Endodermal cell (in vitro differentiated cells): ENCODE measurements at regions not wholly inside any gene's neighbourhood (a gene's known extent, or its start where the extent isn't known, plus 50 kb on each side); places are given as distances from the start of the nearest gene placed in this dataset.

Source experiments
- DNase-seq: peaks from one replicate; pipeline ENCODE4 v3.0.0-alpha.2; 2017
- H3K27ac ChIP-seq: 2 replicates; pipeline ENCODE4 v1.5.1; 2013; ENCODE audit warnings: mild to moderate bottlenecking, low read depth, low read length, moderate library complexity
- H3K27me3 ChIP-seq: 2 replicates; pipeline ENCODE4 v1.6.1; 2013; ENCODE audit warnings: mild to moderate bottlenecking, low read length, moderate library complexity; ENCODE audit not compliant: insufficient read depth, control insufficient read depth, poor library complexity, severe bottlenecking
- H3K36me3 ChIP-seq: 2 replicates; pipeline ENCODE4 v1.7.0; 2013; ENCODE audit warnings: mild to moderate bottlenecking, low read length, moderate library complexity; ENCODE audit not compliant: control insufficient read depth, insufficient read depth
- H3K4me1 ChIP-seq: one replicate; pipeline ENCODE4 v1.7.0; 2013; ENCODE audit warnings: low read length; ENCODE audit not compliant: control insufficient read depth, insufficient read depth
- H3K4me3 ChIP-seq: 2 replicates; pipeline ENCODE4 v1.5.1; 2013; ENCODE audit warnings: mild to moderate bottlenecking, low read length, moderate library complexity
- H3K9ac ChIP-seq: 2 replicates; pipeline ENCODE4 v1.6.1; 2013; ENCODE audit warnings: mild to moderate bottlenecking, low read length, moderate library complexity; ENCODE audit not compliant: poor library complexity, severe bottlenecking; ENCODE audit errors: extremely low read depth
- H3K9me3 ChIP-seq: 2 replicates; pipeline ENCODE4 v1.6.1; 2013; ENCODE audit warnings: mild to moderate bottlenecking, low read length, moderate library complexity; ENCODE audit not compliant: control insufficient read depth
- H3K27ac Mint-ChIP-seq: 2 replicates; pipeline ENCODE4 v1.8.0; 2020; ENCODE audit warnings: mixed read lengths
- H3K27me3 Mint-ChIP-seq: 2 replicates; pipeline ENCODE4 v1.8.0; 2021; ENCODE audit warnings: mild to moderate bottlenecking, mixed read lengths; ENCODE audit not compliant: insufficient read depth
- H3K36me3 Mint-ChIP-seq: 2 replicates; pipeline ENCODE4 v1.8.0; 2020; ENCODE audit warnings: low read depth, mixed read lengths
- H3K4me1 Mint-ChIP-seq: 2 replicates; pipeline ENCODE4 v1.8.0; 2020; ENCODE audit warnings: mixed read lengths
- H3K4me3 Mint-ChIP-seq: 2 replicates; pipeline ENCODE4 v1.8.0; 2020; ENCODE audit warnings: mild to moderate bottlenecking, moderate library complexity, mixed read lengths
- H3K9me3 Mint-ChIP-seq: 2 replicates; pipeline ENCODE4 v1.8.0; 2020; ENCODE audit warnings: mild to moderate bottlenecking, mixed read lengths
- WGBS, 2 experiments: methylation state at CpG; one replicate each; pipeline versions ENCODE4 v1.1.5 to v1.1.7; 2013; ENCODE audit warnings: missing lambda C conversion rate in 2 of 2, mixed read lengths in 1 of 2; ENCODE audit not compliant: insufficient coverage in 1 of 2, insufficient read length in 1 of 2; 5-methylcytosine and 5-hydroxymethylcytosine counted together
- TF ChIP-seq, protein P1 (sequence below): fragments of 200-600 bp; sonication (generic); conservative IDR thresholded peaks from 2 replicates; pipeline ENCODE4 v1.5.0; 2021; ENCODE audit warnings: antibody characterized with exemption, mild to moderate bottlenecking

GRCh38 chr3:22208844-22209243 lies 457.8 kb upstream of the ZNF385D start:
- Histone ChIP-seq H3K9me3 (no peaks in the 10 kb centered on the region), H3K4me1 (no peaks in the 10 kb centered on the region), H3K27me3 (no peaks in the 10 kb centered on the region), H3K4me3 (no peak overlapping the region), H3K9ac (no peak overlapping the region), H3K36me3 (no peaks in the 10 kb centered on the region), H3K27ac (no peak overlapping the region)
- Mint-ChIP-seq H3K9me3 (peaks cover 6% of the 10 kb centered on the region), H3K4me1 (no peaks in the 10 kb centered on the region), H3K27me3 (peaks cover 1% of the 10 kb centered on the region), H3K36me3 (no peaks in the 10 kb centered on the region), H3K27ac (no peak overlapping the region), H3K4me3 (no peak overlapping the region)
- TF ChIP-seq, protein P1, sequence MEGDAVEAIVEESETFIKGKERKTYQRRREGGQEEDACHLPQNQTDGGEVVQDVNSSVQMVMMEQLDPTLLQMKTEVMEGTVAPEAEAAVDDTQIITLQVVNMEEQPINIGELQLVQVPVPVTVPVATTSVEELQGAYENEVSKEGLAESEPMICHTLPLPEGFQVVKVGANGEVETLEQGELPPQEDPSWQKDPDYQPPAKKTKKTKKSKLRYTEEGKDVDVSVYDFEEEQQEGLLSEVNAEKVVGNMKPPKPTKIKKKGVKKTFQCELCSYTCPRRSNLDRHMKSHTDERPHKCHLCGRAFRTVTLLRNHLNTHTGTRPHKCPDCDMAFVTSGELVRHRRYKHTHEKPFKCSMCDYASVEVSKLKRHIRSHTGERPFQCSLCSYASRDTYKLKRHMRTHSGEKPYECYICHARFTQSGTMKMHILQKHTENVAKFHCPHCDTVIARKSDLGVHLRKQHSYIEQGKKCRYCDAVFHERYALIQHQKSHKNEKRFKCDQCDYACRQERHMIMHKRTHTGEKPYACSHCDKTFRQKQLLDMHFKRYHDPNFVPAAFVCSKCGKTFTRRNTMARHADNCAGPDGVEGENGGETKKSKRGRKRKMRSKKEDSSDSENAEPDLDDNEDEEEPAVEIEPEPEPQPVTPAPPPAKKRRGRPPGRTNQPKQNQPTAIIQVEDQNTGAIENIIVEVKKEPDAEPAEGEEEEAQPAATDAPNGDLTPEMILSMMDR: no peak
- no peak for DNase-seq
- 80 to 100% methylated on average over 1 of the region's 1 CpG for WGBS, 2 experiments

DNA sequence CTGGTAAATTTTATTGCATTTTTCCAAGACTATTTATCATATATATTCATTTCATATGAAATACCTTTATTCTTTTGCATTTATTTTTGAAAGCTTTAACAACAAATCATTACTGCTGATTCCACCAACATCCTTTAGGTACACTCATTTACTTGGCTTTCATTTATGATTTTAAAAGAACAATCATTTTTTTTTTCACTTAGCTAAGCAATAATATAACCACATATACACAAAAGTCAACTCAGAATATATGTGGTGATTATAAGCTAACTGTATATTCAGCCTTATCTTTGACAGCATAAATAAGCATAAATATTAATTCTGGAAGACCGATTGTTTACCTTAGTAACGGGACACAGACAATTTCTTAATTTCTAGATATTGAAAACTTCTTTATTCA lies 458.6 kb upstream of the ZNF385D start:
- H3K27ac ChIP-seq: no peak overlapping the region
- peaks cover 1% of the 10 kb centered on the region for H3K27me3 Mint-ChIP-seq
- no peaks in the 10 kb centered on the region for H3K36me3 ChIP-seq
- H3K9me3 ChIP-seq: no peaks in the 10 kb centered on the region
- peaks cover 12% of the 10 kb centered on the region for H3K9me3 Mint-ChIP-seq
- DNase-seq: no peak
- no peaks in the 10 kb centered on the region for H3K4me1 ChIP-seq
- no CpG with 5 or more reads among the region's 2 CpGs for WGBS, 2 experiments
- TF ChIP-seq, protein P1: no peak
- no peak overlapping the region for H3K4me3 ChIP-seq
- H3K27ac Mint-ChIP-seq: no peak overlapping the region
- no peaks in the 10 kb centered on the region for H3K27me3 ChIP-seq
- no peaks in the 10 kb centered on the region for H3K36me3 Mint-ChIP-seq
- H3K9ac ChIP-seq: no peak overlapping the region
- no peaks in the 10 kb centered on the region for H3K4me1 Mint-ChIP-seq
- no peak overlapping the region for H3K4me3 Mint-ChIP-seq

DNA sequence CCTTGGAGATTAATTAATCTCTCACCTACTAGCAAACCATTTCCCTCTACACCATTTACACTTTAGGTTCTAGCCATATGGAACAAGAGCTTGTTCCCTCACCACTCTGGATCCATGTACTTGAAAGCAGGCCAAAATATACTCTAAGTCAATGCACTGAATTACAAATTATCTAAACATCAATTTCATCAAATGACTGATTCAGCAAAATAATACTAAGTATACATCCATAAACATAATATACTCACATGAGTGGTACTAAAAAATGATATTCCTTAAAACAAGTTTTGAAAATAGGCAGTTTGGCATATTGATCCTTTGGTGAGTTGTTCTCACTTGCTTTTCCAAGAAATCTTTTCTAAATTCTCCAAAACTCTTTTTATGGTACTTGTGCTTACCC lies 459.7 kb upstream of the ZNF385D start:
- no peak for DNase-seq
- Mint-ChIP-seq H3K27me3 (peaks cover 1% of the 10 kb centered on the region), H3K9me3 (peaks cover 20% of the 10 kb centered on the region), H3K4me3 (no peak overlapping the region), H3K4me1 (no peaks in the 10 kb centered on the region), H3K27ac (no peak overlapping the region), H3K36me3 (no peaks in the 10 kb centered on the region)
- no peaks in the 10 kb centered on the region for H3K4me1 ChIP-seq
- no peak overlapping the region for H3K27ac ChIP-seq
- no peaks in the 10 kb centered on the region for H3K36me3 ChIP-seq
- no peaks in the 10 kb centered on the region for H3K9me3 ChIP-seq
- no peaks in the 10 kb centered on the region for H3K27me3 ChIP-seq
- H3K4me3 ChIP-seq: no peak overlapping the region
- TF ChIP-seq, protein P1: no peak
- no peak overlapping the region for H3K9ac ChIP-seq
